LNCaP clone FGC (cell line): ENCODE measurements at regions not wholly inside any gene's neighbourhood (a gene's known extent, or its start where the extent isn't known, plus 50 kb on each side); places are given as distances from the start of the nearest gene placed in this dataset.
"Not testable (repeated sequence)": the region's sequence is repeated elsewhere in the genome, so short reads cannot be mapped to it uniquely, and the experiment has no call there.

Experiments used
- DNase-seq: peaks from one replicate; pipeline ENCODE4 v3.0.0-alpha.2; 2011; ENCODE audit warnings: low read depth
- H3K4me3 ChIP-seq: 2 replicates; pipeline ENCODE4 v1.5.1; 2011; ENCODE audit warnings: mild to moderate bottlenecking, low read depth, low read length, control low read depth
- CTCF ChIP-seq: IDR thresholded peaks from 2 replicates; pipeline ENCODE4 v1.5.1; 2012; ENCODE audit warnings: mild to moderate bottlenecking; ENCODE audit not compliant: control insufficient read depth, insufficient read depth; ENCODE audit errors: extremely low read depth

- H3K4me3 ChIP-seq, DNase-seq: not testable (repeated sequence)
These were observed 719.6 kb upstream of the CDH18 start for GRCh38 chr5:20707634-20708033.

- no peak for DNase-seq
- no peak for TF ChIP-seq CTCF
- H3K4me3 ChIP-seq = no peak overlapping the region
These were observed 706.1 kb upstream of the CDH18 start for GRCh38 chr5:20694121-20694520.

- no peak for DNase-seq
- no peak for TF ChIP-seq CTCF
- H3K4me3 ChIP-seq = no peak overlapping the region
These were observed 704.9 kb upstream of the CDH18 start for GRCh38 chr5:20692913-20693312.

- no peak for DNase-seq
- TF ChIP-seq CTCF = no peak
These were observed 695.4 kb upstream of the CDH18 start for GRCh38 chr5:20683241-20683940.

GRCh38 chr5:20680718-20681302 is 692.8 kb upstream of the CDH18 start:
- no peak for DNase-seq
- no peak for TF ChIP-seq CTCF
- no peak overlapping the region for H3K4me3 ChIP-seq

More at GRCh38 chr5:20683241-20683940, 695.4 kb upstream of the CDH18 start:
- H3K4me3 ChIP-seq = no peak overlapping the region

- no peak overlapping the region for H3K4me3 ChIP-seq
- TF ChIP-seq CTCF = no peak
- DNase-seq = no peak
These were observed 690.9 kb upstream of the CDH18 start for GRCh38 chr5:20678814-20679298.

GRCh38 chr5:20678386-20678785 is 690.4 kb upstream of the CDH18 start:
- no peak for DNase-seq
- no peak for TF ChIP-seq CTCF
- H3K4me3 ChIP-seq = no peak overlapping the region
